ENCODE measurements at regions not wholly inside any gene's neighbourhood (a gene's known extent, or its start where the extent isn't known, plus 50 kb on each side); places are given as distances from the start of the nearest gene placed in this dataset.

- H3K27ac ChIP-seq (ENCODE audit: low read length): no peak overlapping the region
- no peaks in the 10 kb centered on the region for H3K79me2 ChIP-seq (replicated peaks; ENCODE audit: insufficient read depth, low read length)
- no peak overlapping the region for H3K9ac ChIP-seq (ENCODE audit: low read length)
- H3K36me3 ChIP-seq (ENCODE audit: insufficient read depth, low read length): no peaks in the 10 kb centered on the region
- H3K9me2 ChIP-seq (ENCODE audit: insufficient read depth, low read length): no peaks in the 10 kb centered on the region
- H3K4me2 ChIP-seq (ENCODE audit: low read length): no peak overlapping the region
- H2AFZ ChIP-seq (ENCODE audit: low read depth, low read length): no peak overlapping the region
- no peaks in the 10 kb centered on the region for H4K20me1 ChIP-seq (ENCODE audit: insufficient read depth)
- no peaks in the 10 kb centered on the region for H3F3A ChIP-seq (ENCODE audit: insufficient read depth, low read length, poor library complexity, severe bottlenecking)
- no peaks in the 10 kb centered on the region for H3K9me3 ChIP-seq (ENCODE audit: low read length)
- H3K27me3 ChIP-seq (ENCODE audit: insufficient read depth, low read depth, low read length): no peaks in the 10 kb centered on the region
- H3K4me3 ChIP-seq (ENCODE audit: low read length): no peak overlapping the region
- TF ChIP-seq, protein P1, sequence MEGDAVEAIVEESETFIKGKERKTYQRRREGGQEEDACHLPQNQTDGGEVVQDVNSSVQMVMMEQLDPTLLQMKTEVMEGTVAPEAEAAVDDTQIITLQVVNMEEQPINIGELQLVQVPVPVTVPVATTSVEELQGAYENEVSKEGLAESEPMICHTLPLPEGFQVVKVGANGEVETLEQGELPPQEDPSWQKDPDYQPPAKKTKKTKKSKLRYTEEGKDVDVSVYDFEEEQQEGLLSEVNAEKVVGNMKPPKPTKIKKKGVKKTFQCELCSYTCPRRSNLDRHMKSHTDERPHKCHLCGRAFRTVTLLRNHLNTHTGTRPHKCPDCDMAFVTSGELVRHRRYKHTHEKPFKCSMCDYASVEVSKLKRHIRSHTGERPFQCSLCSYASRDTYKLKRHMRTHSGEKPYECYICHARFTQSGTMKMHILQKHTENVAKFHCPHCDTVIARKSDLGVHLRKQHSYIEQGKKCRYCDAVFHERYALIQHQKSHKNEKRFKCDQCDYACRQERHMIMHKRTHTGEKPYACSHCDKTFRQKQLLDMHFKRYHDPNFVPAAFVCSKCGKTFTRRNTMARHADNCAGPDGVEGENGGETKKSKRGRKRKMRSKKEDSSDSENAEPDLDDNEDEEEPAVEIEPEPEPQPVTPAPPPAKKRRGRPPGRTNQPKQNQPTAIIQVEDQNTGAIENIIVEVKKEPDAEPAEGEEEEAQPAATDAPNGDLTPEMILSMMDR (IDR thresholded peaks at IDR 0.05; ENCODE audit: poor library complexity, severe bottlenecking): no peak
- TF ChIP-seq POLR2AphosphoS5 (IDR thresholded peaks at IDR 0.05) (no peak), TAF1 (IDR thresholded peaks at IDR 0.05; ENCODE audit: low read depth) (no peak), SMC3 (conservative IDR thresholded peaks at IDR 0.05; ENCODE audit: poor library complexity) (no peak), REST (IDR thresholded peaks at IDR 0.05; ENCODE audit: borderline replicate concordance) (no peak), EZH2 (IDR thresholded peaks at IDR 0.05; ENCODE audit: borderline replicate concordance, insufficient read depth, low read length, poor library complexity, severe bottlenecking) (no peak), MXI1 (conservative IDR thresholded peaks at IDR 0.05; ENCODE audit: poor library complexity, severe bottlenecking) (no peak), EP300 (conservative IDR thresholded peaks at IDR 0.05; ENCODE audit: poor library complexity, severe bottlenecking) (no peak), RAD21 (conservative IDR thresholded peaks at IDR 0.05) (no peak)
These were observed 496.8 kb downstream of the MAT2B start for GRCh38 chr5:164002214-164002613.

GRCh38 chr5:164002628-164003027 lies 497.2 kb downstream of the MAT2B start:
- Histone ChIP-seq H3K79me2 (replicated peaks; ENCODE audit: insufficient read depth, low read length) (no peaks in the 10 kb centered on the region), H2AFZ (ENCODE audit: low read depth, low read length) (no peak overlapping the region), H3K9ac (ENCODE audit: low read length) (no peak overlapping the region), H3K4me3 (ENCODE audit: low read length) (no peak overlapping the region), H3K36me3 (ENCODE audit: insufficient read depth, low read length) (no peaks in the 10 kb centered on the region), H3K27me3 (ENCODE audit: insufficient read depth, low read depth, low read length) (no peaks in the 10 kb centered on the region), H3K9me2 (ENCODE audit: insufficient read depth, low read length) (no peaks in the 10 kb centered on the region), H3K27ac (ENCODE audit: low read length) (no peak overlapping the region), H3K9me3 (ENCODE audit: low read length) (no peaks in the 10 kb centered on the region), H4K20me1 (ENCODE audit: insufficient read depth) (no peaks in the 10 kb centered on the region), H3K4me2 (ENCODE audit: low read length) (no peak overlapping the region), H3F3A (ENCODE audit: insufficient read depth, low read length, poor library complexity, severe bottlenecking) (no peaks in the 10 kb centered on the region)
- TF ChIP-seq EZH2 (IDR thresholded peaks at IDR 0.05; ENCODE audit: borderline replicate concordance, insufficient read depth, low read length, poor library complexity, severe bottlenecking) (no peak), RAD21 (conservative IDR thresholded peaks at IDR 0.05) (no peak), TAF1 (IDR thresholded peaks at IDR 0.05; ENCODE audit: low read depth) (no peak), SMC3 (conservative IDR thresholded peaks at IDR 0.05; ENCODE audit: poor library complexity) (no peak), EP300 (conservative IDR thresholded peaks at IDR 0.05; ENCODE audit: poor library complexity, severe bottlenecking) (no peak), REST (IDR thresholded peaks at IDR 0.05; ENCODE audit: borderline replicate concordance) (no peak)
- TF ChIP-seq, protein P1 (IDR thresholded peaks at IDR 0.05; ENCODE audit: poor library complexity, severe bottlenecking): no peak
